GM21447 (cell line): ENCODE measurements at regions not wholly inside any gene's neighbourhood (a gene's known extent, or its start where the extent isn't known, plus 50 kb on each side); places are given as distances from the start of the nearest gene placed in this dataset.
"Not testable (repeated sequence)": the region's sequence is repeated elsewhere in the genome, so short reads cannot be mapped to it uniquely, and the experiment has no call there.

Experiments
- ATAC-seq: cut with Tn5 transposase; IDR thresholded peaks from one replicate; pipeline ENCODE4 v1.9.1; 2021; ENCODE audit not compliant: unreplicated experiment

GRCh38 chr6:9140172-9140571 is 704.8 kb upstream of the SLC35B3 start:
- ATAC-seq: no peak

GRCh38 chr6:9139746-9140145 is 704.4 kb upstream of the SLC35B3 start:
- no peak for ATAC-seq

GRCh38 chr6:9138936-9139335 is 703.6 kb upstream of the SLC35B3 start:
- no peak for ATAC-seq

- ATAC-seq: no peak
Observed at GRCh38 chr6:9136141-9136822, 700.9 kb upstream of the SLC35B3 start.

GRCh38 chr6:9131616-9132015 is 696.3 kb upstream of the SLC35B3 start:
- ATAC-seq: no peak

- ATAC-seq: no peak
Observed at GRCh38 chr6:9131201-9131600, 695.9 kb upstream of the SLC35B3 start.

GRCh38 chr6:9128970-9129369 is 693.6 kb upstream of the SLC35B3 start:
- ATAC-seq: no peak

GRCh38 chr6:9126878-9127560 is 691.7 kb upstream of the SLC35B3 start:
- no peak for ATAC-seq

- ATAC-seq: not testable (repeated sequence)
Observed at GRCh38 chr6:9126034-9126433, 690.7 kb upstream of the SLC35B3 start.

GRCh38 chr6:9121549-9121948 is 686.2 kb upstream of the SLC35B3 start:
- ATAC-seq: no peak

GRCh38 chr6:9116026-9116425 is 680.7 kb upstream of the SLC35B3 start:
- no peak for ATAC-seq

- no peak for ATAC-seq
Observed at GRCh38 chr6:9112544-9112943, 677.2 kb upstream of the SLC35B3 start.

GRCh38 chr6:9103876-9104521 is 668.7 kb upstream of the SLC35B3 start:
- no peak for ATAC-seq

- ATAC-seq: no peak
Observed at GRCh38 chr6:9101920-9102319, 666.6 kb upstream of the SLC35B3 start.

- ATAC-seq: no peak
Observed at GRCh38 chr6:9100869-9101580, 665.7 kb upstream of the SLC35B3 start.

- ATAC-seq: no peak
Observed at GRCh38 chr6:9095729-9096128, 660.4 kb upstream of the SLC35B3 start.

- no peak for ATAC-seq
Observed at GRCh38 chr6:9095137-9095536, 659.8 kb upstream of the SLC35B3 start.

GRCh38 chr6:9089724-9090123 is 654.4 kb upstream of the SLC35B3 start:
- ATAC-seq: no peak

- no peak for ATAC-seq
Observed at GRCh38 chr6:9087470-9087869, 652.1 kb upstream of the SLC35B3 start.

- ATAC-seq: no peak
Observed at GRCh38 chr6:9086331-9086730, 651.0 kb upstream of the SLC35B3 start.

- ATAC-seq: no peak
Observed at GRCh38 chr6:9085709-9086070, 650.3 kb upstream of the SLC35B3 start.
